ENCODE measurements at regions not wholly inside any gene's neighbourhood (a gene's known extent, or its start where the extent isn't known, plus 50 kb on each side); places are given as distances from the start of the nearest gene placed in this dataset.
"Not testable (repeated sequence)": the region's sequence is repeated elsewhere in the genome, so short reads cannot be mapped to it uniquely, and the experiment has no call there.

GRCh38 chr16:48105976-48106375, 49.8 kb downstream of the ABCC12 start:
- DNase-seq: no peak

- DNase-seq: no peak
Measured at GRCh38 chr16:48105456-48105855, 50.3 kb downstream of the ABCC12 start.

- DNase-seq: no peak
Measured at GRCh38 chr16:48103591-48103990, 52.2 kb downstream of the ABCC12 start.

DNA sequence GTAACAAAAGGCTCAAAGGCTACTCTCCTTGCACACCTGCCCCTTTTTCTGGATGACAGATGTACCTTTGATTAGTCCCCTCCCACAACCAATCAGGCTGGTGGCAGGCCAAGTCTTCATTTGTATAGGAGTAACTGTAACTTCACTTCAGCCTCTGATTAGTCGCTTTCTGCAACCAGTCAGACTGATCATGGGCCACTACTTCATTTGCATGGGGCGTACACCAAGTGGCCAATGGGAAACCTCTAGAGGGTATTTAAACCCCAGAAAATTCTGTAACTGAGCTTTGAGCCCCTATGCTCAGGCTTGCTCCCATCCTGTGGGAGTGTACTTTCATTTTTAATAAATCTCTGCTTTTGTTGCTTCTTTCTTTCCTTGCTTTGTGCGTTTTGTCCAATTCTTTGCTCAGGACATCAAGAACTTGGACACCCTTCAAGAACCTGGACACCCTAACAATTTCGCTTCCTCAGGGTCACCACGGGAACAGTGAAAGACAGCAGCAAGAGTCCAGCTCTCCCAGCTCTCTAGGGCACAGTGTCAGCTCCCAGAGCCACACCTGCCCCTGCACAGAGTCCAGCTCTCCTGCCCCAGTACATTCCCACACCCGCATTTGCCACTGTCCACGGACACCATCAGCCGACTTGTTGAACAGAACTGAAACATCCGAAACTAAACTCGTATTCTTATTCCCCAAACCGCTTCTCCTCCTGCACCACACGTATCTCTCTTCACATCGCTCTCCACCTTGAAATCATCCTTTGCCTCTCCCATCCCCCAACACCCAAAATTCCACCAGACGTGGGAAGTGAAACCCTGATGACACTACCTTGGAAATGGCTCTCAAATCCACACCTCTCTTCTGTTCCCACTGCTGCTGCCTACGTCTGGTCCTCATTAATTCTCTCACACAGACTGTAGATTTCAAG, 53.4 kb downstream of the ABCC12 start:
- no peak for DNase-seq

GRCh38 chr16:48101069-48101674, 54.6 kb downstream of the ABCC12 start:
- DNase-seq: no peak

DNA sequence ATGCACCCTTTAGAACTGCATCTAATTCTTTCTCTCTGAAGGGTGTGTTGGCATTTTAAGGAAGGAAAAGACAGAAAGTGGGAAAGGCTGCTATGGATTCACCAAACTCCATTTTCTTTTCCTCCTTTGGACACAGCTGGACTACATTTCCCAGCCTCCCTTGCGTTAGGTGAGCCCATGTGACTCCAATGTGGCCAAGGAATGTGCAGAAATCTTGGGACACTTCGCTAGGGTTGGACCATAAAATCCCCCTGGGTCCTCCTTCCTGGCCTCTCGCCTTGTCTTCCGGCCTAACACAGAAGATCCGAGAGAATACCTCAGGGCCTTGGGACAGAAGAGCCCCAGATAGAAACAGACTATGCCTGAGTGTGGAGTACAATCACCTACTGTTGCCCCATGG, 56.3 kb downstream of the ABCC12 start:
- DNase-seq: no peak

DNA sequence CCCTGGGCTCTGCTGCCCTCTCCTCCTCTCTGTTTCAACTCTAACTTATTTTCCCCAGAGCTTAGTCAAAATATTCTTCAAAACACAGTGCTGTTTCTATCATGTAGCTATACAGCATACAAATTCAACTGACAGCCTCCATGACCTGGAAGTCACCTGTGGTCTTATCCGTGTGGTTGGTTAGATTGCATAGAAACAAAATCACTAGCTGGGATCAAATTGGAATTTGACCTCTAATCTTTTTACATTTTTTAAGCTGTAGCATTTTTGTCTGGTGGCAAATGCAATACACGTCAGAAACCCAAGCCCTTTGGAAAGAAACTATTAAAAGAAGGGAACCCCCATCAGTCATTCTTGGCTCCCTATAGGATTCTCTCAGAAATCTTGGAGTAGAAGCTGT, 57.3 kb downstream of the ABCC12 start:
- no peak for DNase-seq

- no peak for DNase-seq
Measured at GRCh38 chr16:48091117-48091516, 64.7 kb downstream of the ABCC12 start.

- DNase-seq: no peak
Measured at GRCh38 chr16:48089053-48089792, 66.6 kb downstream of the ABCC12 start.

- no peak for DNase-seq
Measured at GRCh38 chr16:48087639-48088038, 68.2 kb downstream of the ABCC12 start.

DNA sequence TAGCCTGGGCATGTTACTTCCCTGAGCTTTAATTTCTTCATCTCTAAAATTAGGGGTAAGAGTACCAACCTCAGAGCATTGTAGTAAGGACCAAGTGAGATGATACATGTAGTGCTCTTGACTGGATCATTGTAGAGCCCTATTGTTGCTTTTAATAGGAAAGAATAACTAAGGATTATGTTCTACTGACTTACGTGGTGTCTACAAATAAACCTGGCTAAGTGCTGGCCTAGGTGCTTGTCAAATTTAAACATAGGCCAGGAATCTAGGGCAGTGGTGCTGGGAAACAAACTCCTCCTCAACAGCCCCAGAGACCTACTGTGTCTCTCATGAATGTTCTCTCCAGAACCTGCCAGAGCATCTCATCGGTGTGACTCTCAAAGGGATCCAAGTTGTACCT, 69.4 kb downstream of the ABCC12 start:
- DNase-seq: no peak

DNA sequence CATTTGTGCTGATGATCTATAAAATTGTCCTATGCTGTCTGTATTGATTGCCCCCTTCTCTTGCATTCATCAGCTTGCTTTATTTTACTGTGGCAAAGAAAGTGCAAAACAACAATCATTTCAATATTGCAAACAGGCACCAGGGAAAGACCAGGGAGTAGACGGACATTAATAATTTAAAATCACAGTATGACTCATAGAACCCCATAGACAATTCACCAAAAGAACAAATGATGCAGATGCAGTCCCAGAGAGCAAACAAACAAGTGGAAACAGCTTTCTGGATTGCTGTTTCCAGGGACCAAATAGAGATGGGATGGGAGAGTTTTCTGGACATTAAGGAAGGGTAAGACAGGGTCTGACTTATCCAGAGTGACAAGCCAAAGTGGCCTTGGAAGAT, 70.1 kb downstream of the ABCC12 start:
- DNase-seq: no peak

DNA sequence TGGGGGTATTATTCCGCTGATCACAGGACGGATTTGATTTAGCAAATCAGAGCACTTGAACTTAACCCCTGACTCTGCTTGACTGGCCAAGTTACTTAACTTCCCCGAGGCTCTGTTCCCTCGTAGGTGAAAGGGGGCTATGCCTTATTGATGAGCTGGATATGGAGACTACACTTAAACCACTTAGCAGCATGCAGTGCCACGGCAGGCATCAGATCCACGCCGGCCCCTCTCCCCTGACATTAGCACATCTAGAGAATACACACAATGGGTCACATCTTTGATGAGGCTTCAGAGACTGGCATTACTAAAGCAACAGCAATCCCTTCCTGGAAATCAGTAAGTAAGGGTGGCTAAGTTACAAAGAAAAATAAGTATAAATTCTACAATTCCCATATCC, 71.0 kb downstream of the ABCC12 start:
- DNase-seq: no peak

- DNase-seq: no peak
Measured at GRCh38 chr16:48082516-48082915, 73.3 kb downstream of the ABCC12 start.

- DNase-seq: no peak
Measured at GRCh38 chr16:48081656-48082055, 74.1 kb downstream of the ABCC12 start.

DNA sequence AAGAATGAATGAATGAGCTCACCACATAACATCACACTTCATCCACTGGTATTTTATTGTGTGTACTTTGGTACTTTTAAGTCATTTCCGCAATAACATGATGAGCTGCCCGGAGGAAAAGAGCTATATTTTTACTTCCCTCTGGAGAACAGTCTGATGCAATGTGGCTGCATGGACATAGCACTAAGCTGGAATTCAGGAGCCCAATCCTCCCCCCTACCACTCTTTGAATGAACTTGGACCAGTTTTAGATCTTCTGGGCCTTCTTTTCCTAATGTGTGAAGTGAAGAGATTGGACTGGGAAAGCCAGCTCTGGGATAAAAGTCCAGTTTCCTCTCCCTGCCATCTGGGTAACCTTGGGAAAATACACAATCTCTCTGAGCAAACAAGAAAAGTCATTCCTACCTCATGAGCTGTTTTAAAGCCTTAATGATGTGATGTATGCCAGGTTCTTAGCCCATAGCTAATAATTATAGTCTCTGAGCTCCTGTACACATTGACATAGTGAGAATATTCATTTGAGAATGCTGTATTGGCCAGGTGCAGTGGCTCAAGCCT, 79.3 kb downstream of the ABCC12 start:
- no peak for DNase-seq

GRCh38 chr16:48075398-48075797, 80.4 kb downstream of the ABCC12 start:
- DNase-seq: no peak

GRCh38 chr16:48067388-48067787, 88.4 kb downstream of the ABCC12 start:
- DNase-seq: no peak

DNA sequence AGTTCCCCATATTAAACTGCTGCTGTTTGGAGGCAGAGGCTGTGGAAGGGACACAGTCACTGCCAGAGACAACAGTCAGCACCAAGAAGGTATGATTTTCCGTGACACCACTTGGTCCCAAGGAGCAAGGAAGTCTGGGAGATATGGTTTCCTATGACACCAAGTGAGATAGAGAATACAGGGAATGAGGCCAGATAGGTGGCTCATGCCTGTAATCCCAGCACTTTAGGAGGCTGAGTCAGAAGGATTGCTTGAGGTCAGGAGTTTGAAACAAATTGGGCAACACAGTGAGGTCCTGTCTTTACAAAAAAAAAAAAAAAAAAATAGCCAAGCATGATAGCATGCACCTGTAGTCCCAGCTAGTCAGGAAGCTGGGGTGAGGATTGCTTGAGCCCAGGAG, 90.8 kb downstream of the ABCC12 start:
- no peak for DNase-seq

DNA sequence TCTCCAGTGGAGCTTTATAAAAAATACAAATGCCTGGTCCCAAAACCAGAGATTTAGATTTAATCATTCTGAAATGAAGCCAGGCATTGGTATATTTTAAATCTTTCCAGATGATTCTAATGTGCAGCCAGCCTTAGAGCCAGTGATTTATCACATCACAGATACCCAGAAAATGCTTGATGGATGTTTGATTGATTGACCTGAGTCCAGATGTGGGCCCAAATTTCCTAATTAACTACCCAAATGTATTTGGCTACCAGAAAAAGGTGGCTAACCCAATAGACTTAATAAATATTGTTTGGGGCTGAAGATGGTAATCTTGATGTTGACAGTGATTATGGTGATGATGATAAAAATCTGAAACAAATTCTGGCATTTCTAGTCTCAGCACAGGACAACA, 93.1 kb downstream of the ABCC12 start:
- no peak for DNase-seq

DNA sequence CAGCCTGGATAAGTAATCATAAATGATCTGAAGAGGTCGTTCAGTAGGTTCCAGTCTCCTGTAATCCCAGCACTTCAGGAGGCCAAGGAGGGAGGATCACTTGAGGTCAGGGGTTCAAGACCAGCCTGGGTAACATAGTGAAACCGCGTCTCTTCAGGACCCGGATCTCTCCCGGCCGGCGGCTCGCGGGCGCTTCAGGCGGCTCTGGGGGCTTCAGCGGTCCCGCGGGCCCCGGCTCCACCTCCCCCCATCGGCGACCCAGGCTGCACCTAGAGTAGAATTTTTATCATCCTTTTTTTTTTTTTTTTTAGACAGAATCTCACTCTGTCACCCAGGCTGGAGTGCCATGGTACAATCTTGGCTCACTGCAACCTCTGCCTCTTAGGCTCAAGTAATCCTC, 95.9 kb downstream of the ABCC12 start:
- no peak for DNase-seq

DNA sequence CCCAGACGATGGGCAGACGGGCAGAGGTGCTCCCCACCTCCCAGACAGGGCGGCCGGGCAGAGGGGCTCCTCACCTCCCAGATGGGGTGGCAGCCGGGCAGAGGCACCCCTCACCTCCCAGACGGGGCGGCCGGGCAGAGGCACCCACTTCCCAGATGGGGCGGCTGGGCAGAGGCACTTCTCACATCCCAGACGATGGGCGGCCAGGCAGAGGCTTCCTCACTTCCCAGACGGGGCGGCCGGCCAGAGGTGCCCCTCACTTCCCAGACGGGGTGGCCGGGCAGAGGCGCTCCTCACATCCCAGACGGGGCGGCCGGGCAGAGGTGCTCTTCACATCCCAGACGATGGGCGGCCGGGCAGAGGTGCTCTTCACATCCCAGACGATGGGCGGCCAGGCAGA, 96.6 kb downstream of the ABCC12 start:
- not testable (repeated sequence) for DNase-seq

GRCh38 chr16:48057048-48057447, 98.7 kb downstream of the ABCC12 start:
- DNase-seq: no peak
